GM21825 (cell line): ENCODE measurements at regions not wholly inside any gene's neighbourhood (a gene's known extent, or its start where the extent isn't known, plus 50 kb on each side); places are given as distances from the start of the nearest gene placed in this dataset.

ENCODE experiments used
- ATAC-seq: cut with Tn5 transposase; IDR thresholded peaks from one replicate; pipeline ENCODE4 v1.9.1; 2021; ENCODE audit warnings: mild to moderate bottlenecking, moderate library complexity; ENCODE audit not compliant: unreplicated experiment

DNA sequence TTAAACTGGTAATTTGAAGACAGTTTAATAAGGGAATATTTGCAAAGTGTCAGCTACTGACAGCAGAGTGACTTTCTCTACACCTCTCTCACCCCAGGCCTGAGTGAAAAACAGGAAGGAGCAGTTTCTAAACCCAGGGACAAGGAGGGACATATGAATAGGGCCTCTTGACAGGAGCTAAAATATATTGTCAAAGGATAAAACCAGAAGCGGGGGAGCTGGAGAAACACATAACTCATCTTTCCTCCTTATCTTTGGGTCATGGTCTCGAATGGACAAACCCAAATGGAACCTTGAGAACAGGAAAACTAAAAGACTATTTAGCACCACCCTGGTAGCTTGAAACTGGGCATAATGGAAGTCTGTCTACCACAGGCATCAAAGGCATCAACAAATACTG, 197.5 kb upstream of the FOXA2 start:
- no peak for ATAC-seq

DNA sequence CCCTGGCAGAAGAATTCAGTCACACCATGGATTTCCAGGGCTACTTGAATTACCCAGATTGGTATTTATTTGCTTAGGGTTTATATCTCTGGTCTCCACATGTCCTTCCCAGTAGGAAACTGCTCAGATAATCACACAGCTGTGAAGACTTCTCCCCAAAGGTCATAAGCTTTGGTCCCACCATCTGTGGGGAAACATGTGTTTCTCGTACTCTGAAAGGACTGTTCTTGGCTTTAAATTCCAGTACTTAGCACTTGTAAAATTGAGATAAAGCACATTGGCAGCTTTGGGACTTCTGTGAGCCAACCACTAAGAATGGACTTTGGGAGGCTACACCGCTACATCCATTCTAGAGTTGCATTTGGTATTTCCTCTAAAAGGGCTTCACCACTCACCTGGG, 205.3 kb upstream of the FOXA2 start:
- no peak for ATAC-seq

DNA sequence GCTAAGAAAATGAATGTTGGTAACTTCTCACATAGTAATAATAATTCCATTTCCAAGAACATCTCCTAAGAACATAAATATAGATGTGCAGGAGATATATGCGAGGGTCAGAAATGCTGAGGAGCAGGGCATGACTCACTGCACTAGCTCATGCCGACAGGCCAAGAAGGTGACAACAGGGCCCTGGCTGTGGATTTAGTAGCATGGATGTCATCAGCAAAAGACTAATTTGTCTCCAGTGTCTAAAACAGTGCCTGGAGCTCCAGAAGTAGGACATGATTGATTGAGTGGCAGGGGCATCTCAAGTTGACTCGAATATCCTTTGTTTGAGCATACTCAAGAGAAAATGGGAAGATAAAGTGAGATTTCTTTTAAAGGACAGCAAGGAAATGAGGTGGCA, 207.0 kb upstream of the FOXA2 start:
- ATAC-seq: no peak

DNA sequence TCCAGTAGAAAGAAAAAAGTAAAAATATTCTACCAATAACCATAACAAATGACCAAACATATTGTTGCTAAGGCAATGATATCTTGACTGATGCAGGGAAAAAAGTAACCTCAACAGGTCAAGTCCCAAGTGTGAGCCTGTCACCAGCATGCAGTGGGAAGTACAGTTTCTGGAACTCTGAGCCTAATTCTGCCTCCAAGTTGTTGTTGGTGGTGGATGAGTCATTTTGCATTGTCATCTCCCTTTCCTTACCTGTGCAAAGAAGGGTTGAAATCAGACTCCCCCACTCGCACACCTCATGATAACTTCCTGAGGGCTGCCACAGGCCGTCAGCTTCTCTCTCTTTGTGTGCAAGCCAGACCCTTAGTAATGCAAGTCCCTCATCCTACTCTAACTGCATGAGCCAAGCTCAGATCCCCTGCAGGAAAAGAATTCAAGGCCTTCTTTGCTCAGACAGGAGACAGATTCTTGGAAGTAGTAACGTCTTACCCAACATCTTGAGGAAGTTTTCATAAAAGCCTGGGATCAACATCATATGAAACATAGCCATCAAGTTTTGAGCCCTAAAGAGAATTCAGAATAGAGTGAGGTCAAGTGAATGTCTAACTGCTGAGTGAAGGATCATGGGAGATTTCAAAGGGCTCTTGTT, 207.6 kb upstream of the FOXA2 start:
- no peak for ATAC-seq

DNA sequence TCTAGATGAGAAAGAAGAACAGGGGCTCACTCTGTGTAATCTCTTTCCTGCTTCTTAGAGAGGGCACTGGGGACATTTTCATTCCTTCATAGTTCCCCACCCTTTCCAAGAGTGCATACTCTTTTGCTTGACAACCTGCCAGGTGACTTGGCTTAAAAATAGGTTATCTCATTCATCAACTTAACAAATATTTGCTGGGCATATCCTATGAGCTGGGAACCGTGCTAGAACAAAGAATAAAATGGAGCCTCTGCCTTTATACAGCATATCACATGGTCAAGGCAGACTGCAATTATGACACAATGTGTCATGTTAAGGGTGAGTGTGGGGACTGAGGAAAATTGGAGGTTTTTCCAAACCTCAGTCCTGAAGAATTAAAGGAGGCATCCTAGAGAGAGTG, 209.8 kb upstream of the FOXA2 start:
- ATAC-seq: no peak

DNA sequence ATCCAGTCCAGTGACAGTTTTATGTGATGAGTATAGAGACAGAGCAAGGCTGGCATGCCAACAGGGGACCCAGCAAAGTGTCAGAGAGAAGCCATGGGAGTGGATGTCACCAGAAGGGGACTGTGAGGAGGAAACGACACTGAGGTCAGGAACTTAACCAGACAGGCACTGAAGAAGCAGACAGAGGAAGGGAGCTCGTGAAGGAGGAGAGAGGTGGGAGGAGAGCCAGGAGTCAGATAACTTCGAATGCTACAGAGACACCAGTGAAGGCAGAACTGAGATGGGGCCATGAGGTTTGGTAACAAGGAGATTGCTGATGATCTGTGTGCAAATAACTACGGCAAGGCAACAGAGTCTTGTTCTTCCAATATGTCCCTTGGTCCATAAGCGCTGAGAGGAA, 211.1 kb upstream of the FOXA2 start:
- no peak for ATAC-seq

DNA sequence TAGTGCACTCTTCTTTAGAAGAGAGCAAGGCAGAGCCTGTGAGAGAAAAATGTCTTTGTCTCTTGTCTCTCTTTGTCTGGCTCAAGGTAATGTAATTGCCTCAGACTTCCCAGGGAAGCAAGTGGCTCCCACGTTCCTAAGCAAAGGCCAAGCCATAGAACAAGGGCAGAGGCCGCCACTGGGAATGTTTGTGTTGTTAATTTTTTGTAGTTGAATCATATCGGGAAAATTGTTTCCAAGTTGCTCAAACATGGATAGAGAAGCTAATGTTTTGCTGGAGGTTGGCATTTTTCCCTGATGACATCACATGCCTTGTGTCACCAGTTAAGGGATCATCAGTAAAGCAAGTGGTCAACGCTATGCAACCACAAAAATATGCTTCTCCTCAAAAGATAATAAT, 211.5 kb upstream of the FOXA2 start:
- no peak for ATAC-seq

DNA sequence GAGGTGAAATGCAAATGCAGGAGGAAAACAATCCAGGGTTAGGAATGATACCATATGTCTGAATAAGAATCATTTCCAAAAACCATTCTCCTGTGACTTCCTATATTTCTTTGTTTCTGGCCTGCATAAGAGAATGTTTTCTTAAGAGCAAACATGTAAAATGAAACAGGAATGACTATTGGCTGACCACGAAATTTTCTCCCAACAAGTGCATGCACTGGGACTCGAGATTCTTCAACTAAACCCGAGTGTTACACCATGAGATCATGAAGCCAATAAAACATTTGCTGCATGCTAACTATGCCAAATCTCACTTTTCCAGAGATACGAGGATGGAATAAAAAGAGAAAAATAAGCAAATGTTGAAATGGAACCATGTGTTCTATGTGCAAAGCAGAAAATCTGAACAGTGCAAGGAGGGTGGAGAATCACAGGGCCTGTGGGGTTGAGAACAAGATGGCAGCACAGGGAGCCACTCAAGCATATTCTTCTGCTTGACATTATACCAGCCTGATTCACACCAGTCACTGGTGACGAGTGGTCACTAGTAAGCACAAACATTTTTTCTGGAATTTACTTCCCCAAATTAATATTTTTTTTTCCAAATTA, 212.2 kb upstream of the FOXA2 start:
- no peak for ATAC-seq

DNA sequence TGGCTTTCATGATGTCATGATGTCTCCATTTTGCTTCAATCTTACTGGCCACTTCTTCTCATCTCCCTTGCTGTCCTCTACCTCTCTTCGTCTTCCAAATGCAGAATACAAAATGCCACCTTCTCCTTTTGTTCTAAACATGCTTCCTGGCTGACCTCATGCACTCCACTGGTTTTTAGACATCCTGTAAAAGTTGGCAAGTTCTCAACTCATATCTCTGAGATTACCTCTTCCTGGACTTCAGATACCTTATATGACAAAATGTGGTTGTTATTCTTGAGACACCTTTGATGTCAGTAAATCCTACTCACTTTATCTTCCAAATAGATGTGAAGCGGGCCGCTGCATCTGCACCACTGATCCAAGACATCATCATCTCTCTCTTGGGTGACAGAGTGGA, 212.7 kb upstream of the FOXA2 start:
- ATAC-seq: no peak

DNA sequence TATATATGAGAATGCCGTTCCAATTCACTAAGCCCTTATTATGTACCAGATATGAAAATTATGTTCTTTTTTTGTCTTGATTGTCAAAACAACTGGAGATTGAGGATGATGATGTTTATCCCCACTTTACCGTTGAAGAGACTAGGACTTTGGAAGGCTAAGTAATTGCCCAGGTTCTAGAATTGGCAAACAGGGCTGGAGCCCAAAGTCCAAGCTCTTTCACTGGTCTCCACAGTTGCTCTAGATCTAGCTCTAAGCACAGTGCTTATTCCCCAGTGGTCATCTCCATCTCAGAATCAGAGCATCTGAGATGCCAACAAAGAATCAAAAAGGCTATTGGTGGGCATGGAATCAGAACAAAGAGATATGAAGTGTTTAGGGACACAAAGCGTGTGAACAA, 215.3 kb upstream of the FOXA2 start:
- ATAC-seq: no peak

DNA sequence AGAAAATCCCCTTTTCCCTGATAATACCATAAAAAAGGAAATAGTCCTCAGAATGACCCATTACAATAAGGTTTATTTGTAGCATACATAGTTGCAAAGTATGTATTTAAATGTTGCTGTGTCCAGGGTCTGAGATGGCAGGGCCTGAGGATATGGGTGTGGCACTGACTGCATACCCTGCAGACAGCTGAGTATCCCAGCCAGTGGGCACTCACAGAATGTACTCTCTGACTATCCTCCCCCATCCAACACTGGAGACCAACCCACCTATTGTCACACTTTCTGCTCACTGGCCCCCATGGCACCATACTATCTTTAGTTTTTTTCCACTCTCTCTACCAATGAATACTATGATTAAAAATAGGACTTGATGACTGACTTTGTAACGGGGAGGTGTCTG, 215.8 kb upstream of the FOXA2 start:
- no peak for ATAC-seq

DNA sequence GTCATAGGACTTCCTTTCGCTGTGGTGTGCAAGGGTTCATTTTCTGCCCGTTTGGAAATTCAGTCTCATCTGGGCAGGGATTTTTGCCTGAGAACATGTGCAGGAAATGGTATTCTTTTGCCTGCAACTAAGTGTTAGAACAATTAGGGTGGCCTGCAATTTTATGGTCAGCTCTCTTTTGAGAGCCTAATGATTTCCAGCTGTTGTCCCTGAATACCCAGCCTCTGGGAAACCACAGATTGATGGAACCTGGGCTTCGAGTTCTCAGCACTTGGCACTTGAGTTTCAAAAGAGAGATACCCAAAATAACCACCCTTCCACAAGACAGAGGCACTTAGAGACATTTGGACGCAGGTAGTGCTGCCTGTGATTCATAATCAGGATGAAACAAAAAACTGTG, 217.2 kb upstream of the FOXA2 start:
- ATAC-seq: no peak

DNA sequence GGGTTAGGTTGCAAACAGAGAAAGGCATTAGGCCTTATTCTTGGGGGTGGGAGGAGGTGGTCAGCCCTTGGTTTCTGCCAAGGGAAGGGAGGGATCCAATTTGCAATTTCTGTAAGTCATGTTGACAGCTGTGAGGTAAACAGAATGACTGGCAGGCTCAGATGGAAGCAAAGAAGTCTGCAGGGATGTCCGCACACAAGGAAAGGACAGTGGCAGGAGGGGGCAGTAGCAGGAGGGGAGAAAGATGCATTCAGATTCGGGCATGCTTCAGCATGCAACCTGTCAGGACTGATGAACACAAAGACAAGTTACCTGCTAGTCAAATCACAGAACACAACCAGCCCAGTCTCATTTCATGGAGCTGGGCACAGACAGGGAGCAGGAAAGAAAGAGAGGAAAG, 217.9 kb upstream of the FOXA2 start:
- ATAC-seq: no peak

DNA sequence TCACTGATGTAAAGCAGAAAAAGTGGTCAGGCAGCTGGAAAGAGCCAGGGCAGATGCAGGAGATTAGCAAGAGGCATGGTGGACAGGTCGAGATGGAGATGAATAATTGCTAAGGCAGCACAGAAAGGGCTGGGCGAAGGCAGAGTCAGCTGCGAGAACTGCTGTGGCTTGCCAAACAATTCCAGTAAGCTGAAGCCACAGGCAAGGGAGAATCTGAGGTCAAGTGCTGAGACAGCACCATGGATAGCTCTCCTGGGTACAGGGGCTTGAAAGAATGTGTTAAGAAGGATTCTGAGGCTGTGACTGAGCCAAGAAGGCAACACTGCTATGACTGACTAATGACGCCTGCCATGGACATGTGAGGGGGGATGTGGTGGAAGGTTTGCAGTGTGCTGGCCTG, 220.8 kb upstream of the FOXA2 start:
- no peak for ATAC-seq

DNA sequence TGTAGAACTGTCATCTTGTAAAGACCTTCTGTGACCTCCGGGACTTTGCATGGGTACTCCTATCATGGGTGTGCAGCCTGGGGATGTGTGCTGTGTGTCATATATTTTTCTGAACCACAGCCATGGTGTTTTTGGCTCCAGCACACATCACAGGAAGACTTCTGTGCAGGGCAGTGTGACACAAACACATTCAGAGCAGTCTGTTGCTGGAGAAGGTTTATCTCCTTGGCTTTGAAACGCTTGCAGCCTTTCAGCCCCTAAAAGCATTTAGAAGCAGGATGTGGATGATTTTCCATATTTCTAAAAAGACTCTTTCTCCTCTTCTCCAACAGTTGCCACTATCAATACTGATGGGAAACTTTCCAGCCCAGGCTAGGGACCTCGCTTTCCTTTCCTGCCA, 221.6 kb upstream of the FOXA2 start:
- no peak for ATAC-seq

DNA sequence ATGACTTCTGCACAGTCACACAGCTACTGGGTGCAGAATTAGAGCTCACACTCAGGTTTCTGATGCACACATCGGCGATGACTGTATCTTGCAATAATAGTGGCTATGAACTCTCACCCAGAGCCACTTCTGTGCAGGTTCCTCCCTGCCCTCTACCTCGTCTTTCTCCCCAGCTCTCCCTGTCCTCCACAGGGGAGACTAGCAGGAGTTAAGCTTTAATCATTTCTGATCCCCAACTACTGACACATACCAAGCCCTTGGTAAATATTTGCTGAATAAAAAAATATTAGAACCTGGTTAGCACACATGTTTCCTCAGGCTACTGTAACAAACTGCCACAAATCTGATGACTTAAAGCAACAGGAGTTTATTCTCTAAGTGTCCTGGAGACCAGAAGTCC, 222.7 kb upstream of the FOXA2 start:
- ATAC-seq: no peak

DNA sequence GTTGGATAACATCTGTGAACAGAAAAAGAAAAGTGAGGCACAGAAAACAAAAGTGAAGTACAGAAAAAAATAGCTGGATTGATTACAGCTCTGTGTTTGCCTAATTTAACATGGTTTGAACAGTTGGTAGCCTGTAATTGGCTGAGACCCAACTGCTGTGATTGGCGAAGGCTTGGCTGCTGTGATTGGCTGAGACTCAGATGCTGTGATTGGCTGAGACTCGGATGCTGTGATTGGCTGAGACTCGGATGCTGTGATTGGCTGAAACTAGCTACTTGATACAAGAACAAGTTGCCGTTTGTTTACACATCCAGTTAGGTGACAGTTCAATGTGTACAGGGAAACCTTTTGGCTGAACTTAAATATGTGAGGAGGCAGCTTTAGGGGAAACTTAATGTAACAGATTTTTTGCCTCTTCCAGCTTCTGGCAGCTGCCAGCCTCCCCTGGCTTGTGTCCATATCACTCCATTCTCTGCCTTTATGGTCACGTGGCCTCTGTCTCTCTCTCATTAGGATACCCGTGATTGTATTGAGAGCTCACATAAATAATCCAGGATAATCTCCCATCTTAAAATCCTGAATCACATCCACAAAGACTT, 223.4 kb upstream of the FOXA2 start:
- no peak for ATAC-seq

DNA sequence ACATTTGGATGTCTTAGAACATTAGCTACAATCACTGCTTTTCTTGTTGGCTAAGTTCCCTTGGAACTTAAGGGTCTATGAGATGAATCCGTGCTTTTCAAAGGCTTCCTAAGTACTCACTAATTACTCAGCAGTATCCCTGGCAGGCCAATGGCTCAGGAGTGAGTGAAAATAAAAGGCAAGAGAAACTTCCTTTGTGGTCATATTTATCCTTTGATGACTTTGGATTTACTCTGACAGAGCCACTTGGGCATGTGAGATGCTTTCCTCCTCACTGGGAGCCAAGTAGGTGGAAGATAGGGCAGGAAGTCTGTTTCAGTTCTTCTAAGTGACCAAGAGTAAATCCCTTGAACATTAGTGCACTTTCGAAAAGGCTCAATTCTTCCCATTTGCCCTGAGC, 224.3 kb upstream of the FOXA2 start:
- ATAC-seq: no peak

DNA sequence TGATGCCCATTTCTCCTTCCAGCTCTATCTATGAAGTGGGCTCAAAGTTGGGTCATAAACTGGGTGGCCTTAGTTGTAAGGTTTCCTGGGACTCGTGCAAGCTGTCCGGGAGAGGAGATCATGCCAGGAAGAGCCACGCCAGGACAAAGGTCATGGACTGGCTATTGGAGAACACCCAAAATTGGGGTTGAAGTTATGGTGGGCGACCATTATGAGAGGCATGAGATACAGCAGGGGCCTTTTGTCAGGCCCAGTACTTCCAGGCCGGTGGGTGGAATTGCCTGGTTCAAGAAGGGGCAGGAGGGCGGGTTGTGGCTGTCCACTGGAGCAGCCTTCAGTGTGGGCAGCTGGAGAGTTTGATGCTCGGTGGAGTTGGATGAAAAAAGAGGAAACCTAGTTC, 225.1 kb upstream of the SSTR4 start:
- no peak for ATAC-seq

DNA sequence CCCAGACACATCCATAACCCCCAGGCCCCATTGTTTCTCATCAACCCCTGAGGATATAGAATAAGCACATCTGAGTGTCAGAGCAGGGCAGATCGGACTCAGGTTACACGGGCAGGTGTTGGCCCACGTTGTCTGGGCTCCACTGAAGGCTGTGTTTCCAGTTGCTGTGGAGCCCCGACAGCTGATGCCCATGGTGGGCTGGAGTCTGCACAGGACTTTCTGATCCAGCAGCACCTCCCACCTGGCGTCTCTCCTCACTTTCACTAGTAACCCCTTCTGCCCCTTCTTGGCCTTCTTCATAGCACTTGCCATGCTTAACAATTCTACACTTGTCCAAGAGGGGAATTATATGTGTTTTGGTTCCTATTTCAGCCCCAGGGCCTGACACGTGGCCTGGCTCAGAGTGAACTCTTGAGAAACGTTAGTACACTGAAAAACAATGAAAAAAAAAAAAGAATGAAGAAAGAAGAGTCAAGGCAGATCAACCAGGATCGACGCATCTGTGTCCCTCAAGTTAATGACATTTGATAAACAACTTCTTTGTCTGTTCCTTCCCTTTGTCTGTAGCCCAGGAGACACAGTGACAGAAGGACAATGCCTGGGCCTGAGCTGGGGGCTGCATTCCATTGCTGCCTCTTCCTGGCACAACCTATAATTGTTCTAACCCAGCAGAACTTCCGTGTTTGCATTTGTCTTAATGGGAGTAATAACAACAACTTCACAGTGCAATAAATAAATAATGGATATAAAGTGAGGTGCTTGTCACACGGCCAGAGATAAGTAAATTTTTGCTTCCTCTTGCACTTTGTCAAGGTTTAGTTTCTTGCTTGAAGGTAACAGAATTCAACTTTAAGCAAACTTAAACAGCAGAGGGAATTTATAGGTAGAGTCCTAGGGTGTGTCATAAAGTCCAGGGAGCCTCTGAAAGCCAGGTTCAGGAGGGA, 224.2 kb upstream of the SSTR4 start:
- ATAC-seq: no peak

DNA sequence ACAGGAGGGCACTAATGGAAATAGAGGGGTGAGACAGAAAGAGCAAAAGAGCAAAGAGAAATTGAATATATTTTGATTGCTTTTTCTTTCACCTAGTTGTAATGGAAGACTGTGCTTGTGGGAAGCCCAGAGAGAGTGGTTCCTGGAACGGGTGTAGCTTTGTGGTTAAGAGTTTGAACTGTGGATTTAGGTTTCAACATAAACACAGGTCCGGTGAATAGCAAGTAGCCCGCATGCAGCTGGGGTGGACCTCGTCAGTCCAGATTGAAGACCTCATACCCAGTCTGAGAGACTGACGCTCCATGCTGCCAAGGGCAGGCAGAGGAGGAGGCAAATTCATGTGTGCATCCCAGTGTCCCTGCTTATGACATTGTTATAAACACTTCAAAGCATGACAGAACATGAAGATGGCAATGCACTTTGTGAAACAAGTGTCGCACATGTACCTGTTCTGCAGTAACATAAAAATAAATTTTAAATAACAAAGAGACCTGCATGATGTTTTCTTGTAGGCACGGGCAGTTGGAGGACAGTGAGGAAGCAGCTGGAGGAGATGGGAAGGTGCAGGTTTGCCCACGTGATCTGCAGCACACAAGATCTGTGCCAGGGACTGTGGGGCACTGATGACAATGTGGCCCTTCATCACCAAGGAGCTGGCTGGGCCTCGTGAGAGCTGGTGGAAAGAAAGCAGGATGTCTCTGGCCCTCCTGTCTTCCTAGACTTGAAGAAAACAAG, 220.5 kb upstream of the SSTR4 start:
- ATAC-seq: no peak
